Erythroblast (primary cell): ENCODE measurements at regions not wholly inside any gene's neighbourhood (a gene's known extent, or its start where the extent isn't known, plus 50 kb on each side); places are given as distances from the start of the nearest gene placed in this dataset.

Experiments
- GATA1 ChIP-seq: IDR thresholded peaks from 2 replicates; pipeline ENCODE4 v1.6.1; 2011; ENCODE audit warnings: low read depth, mild to moderate bottlenecking, control low read depth, low read length, moderate library complexity
- POLR2A ChIP-seq: IDR thresholded peaks from 2 replicates; pipeline ENCODE4 v1.6.1; 2011; ENCODE audit warnings: mild to moderate bottlenecking, low read length

DNA sequence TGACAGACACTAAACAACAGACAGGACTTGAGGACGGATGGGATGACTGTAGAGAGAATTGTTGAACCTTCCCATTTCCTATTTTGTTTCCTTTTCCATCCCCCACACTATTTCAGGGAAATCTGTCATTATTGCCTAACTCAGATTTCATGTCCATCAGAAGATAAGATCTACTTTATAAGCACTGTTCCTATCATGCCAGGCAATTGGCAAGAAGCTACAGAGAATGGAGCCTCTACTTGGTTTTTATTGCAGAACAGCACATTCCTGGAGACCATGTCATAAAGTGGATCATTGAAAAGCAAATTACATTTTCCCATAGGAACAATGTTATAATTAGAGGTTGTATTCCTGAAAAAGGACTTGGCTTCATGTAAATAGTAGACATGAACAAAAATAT lies 173.7 kb upstream of the KIF2A start:
- no peak for TF ChIP-seq POLR2A
- TF ChIP-seq GATA1 = no peak
